GM18502 (cell line): ENCODE measurements at regions not wholly inside any gene's neighbourhood (a gene's known extent, or its start where the extent isn't known, plus 50 kb on each side); places are given as distances from the start of the nearest gene placed in this dataset.
A peak's percentile ranks its signal among the peaks of the same experiment; 100 is the strongest.
"Not testable (repeated sequence)": the region's sequence is repeated elsewhere in the genome, so short reads cannot be mapped to it uniquely, and the experiment has no call there.

Source experiments
- ATAC-seq: cut with Tn5 transposase; IDR thresholded peaks from one replicate; pipeline ENCODE4 v1.9.1; 2021; ENCODE audit warnings: mild to moderate bottlenecking; ENCODE audit not compliant: unreplicated experiment, poor library complexity

- ATAC-seq = peak; percentile 64
Measured at GRCh38 chr5:97476852-97477534, 293.9 kb upstream of the RIOK2 start.

- no peak for ATAC-seq
Measured at GRCh38 chr5:97478483-97478882, 295.4 kb upstream of the RIOK2 start.

- peak; percentile 54 for ATAC-seq
Measured at GRCh38 chr5:97480313-97480712, 297.3 kb upstream of the RIOK2 start.

GRCh38 chr5:97488126-97488668, 305.1 kb upstream of the RIOK2 start:
- no peak for ATAC-seq

DNA sequence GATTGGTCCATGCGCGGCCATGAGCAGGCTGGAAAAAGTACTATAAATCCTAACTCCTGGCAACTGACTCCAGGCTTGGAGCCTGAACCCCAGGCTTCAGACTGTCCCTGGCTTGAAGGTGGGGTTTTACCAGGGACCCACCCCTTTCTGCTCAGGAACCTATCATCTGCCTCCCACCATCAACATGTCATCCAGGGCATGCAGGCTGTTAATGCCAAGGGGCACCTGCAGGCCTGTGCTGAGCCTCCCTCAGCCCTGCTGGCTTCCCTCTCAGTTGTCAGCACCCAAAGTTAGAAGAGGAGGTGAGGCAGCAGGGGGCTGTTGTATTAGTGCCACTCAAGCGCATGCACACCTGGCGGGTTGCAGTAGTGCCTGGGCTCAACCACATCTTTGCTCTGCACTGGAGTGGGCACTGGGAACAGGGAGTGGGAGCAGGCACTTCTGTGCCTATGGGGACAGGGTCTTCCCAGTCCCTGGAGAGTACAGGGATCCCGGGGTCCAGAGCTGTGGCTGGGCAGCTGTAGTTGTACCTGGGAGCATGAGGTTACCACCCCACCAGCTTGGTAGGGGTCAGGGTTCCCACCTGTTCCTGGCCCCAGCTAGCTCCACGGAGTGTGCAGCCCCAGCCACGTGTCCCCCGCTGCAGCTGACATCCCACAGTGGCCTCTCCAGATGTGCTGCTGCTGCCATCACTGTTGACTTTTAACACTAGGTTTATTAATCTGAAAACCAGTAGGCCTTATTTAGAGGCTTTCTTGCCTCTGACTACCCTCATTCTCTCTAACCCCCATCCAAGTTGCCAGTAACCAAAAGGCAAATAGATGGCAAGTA, 306.2 kb upstream of the RIOK2 start:
- no peak for ATAC-seq

DNA sequence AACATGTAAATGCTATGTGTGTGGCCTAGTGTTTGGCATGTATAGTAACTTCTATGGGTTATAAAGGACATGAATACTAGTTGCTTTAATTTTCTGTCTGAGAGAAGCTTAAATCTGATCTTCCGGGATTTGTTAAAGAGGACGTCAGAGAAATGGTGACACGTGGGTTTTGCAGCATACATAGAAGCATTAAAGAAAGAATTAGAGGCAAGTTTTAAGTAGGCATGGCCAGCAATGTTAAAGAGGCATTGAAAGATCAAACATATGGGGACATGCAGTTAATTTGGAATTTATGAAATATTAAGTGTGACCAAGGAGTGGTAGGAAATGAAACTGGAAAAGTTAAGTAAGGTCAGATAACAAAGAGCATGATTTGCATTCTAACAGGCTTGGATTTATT, 311.4 kb upstream of the RIOK2 start:
- ATAC-seq = no peak

DNA sequence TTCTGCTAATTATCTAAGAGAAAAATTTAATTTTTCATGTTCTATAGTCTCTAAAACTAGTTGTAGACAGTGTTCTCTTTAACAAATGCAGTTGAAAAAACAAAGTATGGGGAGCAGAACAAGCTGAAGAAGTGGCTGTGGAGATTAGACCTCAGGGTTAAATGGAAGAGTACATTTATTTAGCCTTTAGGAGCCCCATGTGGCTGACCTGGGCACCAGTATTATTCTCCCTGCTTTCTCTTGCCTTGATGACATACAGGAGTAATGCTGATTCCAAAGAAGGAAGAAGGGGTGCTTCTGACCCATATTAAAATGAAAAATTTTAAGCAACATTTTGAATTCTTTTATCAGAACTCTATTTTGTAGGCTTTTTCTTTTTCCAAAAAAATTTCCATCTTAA, 312.3 kb upstream of the RIOK2 start:
- no peak for ATAC-seq

GRCh38 chr5:97496037-97496436, 313.0 kb upstream of the RIOK2 start:
- ATAC-seq = no peak

GRCh38 chr5:97498657-97499056, 315.6 kb upstream of the RIOK2 start:
- no peak for ATAC-seq

DNA sequence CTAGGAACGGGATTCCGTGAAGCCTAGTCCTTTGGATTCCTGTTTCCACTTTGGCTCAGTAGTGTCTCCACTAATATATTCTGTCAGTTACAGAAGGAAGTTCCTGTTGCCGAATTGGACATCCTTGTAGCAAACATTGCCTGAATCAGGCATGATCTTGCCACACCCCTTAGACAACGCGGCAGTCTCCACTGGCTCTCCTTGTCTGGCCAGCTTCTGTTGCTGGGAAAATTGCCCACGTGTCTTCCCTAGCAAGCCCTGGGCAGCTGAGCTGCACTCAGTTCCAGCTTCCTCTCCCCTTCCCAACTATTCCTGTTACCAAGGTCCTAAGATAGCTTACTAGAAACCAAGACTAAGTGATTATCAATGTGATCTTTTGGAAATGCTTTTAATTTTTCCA, 316.6 kb upstream of the RIOK2 start:
- no peak for ATAC-seq

GRCh38 chr5:97501286-97501964, 318.4 kb upstream of the RIOK2 start:
- no peak for ATAC-seq

DNA sequence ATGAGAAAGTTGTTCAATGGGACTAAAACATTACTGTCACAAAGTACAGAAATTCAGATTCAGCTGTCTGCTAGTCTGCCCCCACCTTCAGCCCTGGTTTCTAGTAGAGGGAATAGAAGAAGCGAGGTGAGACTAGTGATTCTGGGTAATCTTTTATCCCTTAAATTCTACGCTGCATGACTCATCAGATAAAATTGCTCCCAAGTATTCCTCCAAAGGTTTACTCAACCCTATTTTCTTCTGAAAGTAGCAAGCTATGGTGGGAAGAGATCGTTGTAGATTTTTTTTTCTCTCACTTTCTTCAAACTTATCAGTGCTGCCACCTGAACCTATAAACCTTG, 318.9 kb upstream of the RIOK2 start:
- no peak for ATAC-seq

- no peak for ATAC-seq
Measured at GRCh38 chr5:97508864-97509263, 325.8 kb upstream of the RIOK2 start.

DNA sequence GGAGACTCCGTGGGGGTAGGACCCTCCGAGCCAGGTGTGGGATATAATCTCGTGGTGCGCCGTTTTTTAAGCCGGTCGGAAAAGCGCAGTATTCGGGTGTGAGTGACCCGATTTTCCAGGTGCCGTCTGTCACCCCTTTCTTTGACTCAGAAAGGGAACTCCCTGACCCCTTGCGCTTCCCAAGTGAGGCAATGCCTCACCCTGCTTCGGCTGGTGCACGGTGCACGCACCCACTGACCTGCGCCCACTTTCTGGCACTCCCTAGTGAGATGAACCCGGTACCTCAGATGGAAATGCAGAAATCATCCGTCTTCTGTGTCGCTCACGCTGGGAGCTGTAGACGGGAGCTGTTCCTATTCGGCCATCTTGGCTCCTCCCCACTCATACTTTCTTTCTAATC, 336.5 kb upstream of the RIOK2 start:
- not testable (repeated sequence) for ATAC-seq

DNA sequence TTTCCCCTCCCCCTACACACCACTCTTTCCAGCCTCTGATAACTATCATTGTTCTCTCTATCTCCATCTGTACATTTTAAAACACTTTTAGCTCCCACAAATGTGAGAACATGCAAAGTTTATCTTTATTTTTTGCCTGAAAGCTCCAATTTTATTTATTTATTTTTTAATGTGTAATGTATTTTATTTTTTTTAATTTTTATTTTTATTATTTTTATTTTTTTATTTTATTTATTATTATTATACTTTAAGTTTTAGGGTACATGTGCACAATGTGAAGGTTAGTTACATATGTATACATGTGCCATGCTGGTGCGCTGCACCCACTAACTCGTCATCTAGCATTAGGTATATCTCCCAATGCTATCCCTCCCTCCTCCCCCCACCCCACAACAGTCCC, 340.3 kb upstream of the RIOK2 start:
- not testable (repeated sequence) for ATAC-seq

GRCh38 chr5:97525780-97526179, 342.7 kb upstream of the RIOK2 start:
- ATAC-seq = no peak

DNA sequence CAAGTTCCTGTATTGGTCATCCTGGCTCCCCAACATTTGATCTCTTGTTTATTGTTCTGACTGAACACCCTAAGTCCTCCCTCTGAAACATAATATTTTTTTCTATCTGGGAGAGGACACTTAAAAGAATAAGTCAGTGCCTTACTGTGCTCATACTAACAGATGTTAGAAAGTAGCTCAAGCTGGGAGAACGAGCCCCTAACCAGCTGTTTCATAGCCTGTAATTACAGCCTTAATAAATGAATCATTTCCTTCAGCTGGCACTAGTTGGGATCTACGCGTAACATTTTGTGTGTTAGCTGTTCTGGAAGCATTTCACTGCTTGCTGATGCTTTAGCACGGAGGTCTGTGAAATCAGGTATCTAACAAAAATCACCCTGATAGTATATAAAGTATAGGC, 345.9 kb upstream of the RIOK2 start:
- no peak for ATAC-seq

DNA sequence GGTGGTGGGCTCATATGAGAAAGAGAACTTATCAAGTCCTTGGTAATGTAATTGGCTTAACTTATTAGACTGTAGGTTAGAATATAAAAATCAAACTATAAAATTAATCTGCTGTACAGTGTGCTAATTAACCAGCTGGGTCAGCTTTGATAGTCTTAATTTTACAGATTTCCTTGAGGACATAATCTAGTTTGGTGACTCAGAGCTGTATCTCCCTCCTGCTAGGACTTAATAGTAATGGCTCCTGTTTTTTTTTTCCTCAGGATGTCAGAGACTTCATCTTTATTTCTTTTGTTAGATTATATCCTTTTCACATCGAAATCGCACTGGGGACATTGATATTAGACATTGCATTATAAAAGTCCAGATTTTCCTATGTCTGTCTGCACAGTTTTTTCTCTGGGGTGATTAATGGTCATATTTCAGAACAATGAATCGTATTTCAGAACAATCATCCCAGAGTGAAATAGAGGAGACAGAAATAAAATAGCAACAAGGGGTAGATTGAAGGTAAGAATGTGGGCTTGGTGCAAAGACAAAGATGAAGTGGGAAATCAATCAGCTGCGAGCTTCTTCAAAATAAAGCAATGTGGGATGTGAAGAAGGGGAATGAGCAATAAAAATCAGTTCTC, 346.4 kb upstream of the RIOK2 start:
- no peak for ATAC-seq

GRCh38 chr5:97531549-97531948, 348.5 kb upstream of the RIOK2 start:
- ATAC-seq = peak; percentile 51

- peak; percentile 73 for ATAC-seq
Measured at GRCh38 chr5:97534166-97534565, 351.1 kb upstream of the RIOK2 start.

- no peak for ATAC-seq
Measured at GRCh38 chr5:97536683-97537082, 353.6 kb upstream of the RIOK2 start.
